ENCODE measurements at regions not wholly inside any gene's neighbourhood (a gene's known extent, or its start where the extent isn't known, plus 50 kb on each side); places are given as distances from the start of the nearest gene placed in this dataset.

DNA sequence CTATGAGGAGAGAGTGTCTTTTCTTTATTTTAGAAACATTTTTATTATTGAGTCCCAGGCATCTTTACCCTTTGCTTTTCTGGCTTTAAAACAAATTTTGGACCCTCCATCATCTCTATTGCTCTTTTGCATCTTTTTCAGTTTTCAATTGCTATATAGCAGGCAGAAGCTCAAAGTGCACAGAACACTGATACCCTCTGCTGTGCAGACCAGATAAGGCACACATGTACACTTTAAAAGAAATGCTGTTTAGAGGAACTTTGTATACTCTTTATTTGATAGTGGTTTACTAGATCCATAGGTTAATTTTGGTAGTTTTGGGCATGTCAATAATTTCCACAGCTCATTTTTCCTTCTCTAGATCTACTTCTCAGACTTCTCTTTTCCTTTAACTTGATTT, 324.2 kb downstream of the SH2D4B start:
- DNase-seq, result no peak

DNA sequence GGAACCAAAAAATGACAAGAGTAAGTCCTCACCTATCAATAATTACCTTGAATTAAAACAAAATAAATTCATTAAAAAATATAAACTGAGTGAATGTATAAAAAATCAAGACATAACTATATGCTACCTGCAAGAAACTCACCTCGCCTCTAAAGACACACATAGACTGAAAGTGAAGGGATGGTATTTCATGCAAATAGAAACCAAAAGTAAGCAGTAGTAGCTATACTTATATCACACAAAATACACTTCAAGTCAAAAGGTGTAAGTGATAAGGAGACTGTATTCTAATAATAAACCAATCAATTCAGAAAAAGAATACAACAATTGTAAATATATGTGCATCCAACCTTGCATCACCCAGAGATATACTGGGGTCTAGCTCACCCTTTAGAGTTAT, 332.6 kb downstream of the SH2D4B start:
- no peak for DNase-seq

DNA sequence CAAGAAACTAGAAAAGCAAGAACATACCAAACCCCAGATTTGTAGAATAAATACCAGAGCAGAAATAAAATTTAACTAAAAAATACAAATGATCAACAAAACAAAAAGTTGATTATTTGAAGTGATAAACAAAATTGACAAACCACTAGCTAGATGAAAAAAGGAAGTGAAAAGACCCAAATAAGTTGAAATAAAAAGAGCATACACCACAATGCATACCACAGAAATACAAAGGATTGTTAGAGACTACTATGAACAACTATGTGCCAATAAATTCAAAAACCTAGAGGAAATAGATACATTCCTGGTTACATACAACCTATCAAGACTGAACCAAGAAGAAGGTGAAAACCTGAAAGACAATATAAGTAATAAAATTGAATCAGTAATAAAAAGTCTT, 333.4 kb downstream of the SH2D4B start:
- no peak for DNase-seq

DNA sequence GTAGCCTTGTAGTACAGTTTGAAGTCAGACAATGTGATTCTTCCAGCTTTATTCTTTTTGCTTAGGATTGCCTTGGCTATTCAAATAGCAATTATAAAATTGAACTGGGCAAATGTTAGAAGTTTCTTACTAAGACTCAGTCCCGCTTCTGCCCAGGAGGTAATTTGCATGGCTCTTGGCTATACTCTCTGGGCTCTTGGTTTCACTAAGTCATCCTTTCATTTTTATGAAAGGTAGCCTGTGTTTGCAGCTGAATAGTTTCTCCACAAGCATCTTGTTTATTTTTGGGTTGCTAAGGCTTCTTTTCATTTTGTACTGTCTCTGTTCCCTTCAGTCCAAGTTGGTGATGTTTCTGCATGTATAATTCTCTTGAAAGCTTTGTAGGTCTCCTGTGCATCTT, 340.6 kb downstream of the SH2D4B start:
- DNase-seq, result no peak

DNA sequence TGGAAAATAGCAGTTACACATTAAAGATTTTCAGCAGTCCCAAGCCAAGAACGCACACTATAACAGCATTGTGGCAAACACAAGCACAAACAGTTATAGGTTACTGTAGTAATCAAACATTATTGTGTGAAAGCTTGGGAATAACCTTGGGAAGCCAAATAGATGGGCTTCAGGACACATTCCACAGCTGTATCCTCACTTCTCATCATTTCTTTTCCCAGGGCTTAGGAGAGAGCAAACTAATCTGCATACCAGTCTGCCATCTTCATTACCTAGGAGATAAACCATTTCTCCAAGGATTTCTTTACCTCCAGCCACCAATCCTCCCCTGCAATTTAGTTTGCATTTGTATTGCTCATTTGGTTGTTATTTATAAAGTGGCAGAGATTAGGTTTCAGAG, 352.4 kb downstream of the SH2D4B start:
- DNase-seq, result no peak

DNA sequence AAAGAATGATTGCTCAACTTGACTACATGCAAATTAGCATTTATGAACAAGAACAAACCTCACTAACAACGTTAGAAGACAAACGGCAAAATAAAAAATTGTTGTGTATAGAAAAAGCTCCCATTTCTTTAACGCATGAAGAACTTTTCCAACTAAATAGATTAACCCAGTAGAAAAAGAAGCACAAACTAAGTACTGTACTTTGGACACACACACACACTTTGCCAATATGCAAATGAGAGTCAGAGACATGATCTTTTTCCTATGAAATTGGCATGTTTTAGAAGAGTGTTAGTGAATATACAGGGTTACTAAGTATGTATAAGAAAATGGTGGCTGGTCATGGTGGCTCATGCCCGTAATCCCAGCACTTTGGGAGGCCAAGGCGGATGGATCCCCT, 355.6 kb downstream of the SH2D4B start:
- DNase-seq, result no peak

DNA sequence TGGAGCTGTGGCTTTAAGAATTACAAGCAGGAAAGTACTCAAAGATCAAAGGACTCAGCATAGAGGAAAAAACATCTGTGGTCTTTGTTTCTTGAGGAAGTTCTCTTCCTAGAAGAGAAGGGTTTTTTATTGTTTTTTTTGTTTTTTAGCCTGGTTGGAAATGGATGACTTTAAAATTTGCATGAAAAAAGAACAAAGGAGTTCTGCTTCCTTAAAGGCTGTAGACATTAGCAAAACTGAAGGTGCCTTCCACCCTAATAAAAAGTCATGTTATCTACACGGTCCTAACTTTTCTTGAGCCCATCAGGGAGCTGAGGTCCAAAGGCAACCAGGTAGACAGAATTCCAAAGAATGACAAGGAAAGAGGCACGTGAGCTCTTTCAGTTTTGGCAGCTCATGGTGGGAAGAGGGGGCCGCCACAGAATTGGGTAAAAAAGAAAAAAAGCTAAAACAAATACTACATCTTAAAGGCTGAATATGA, 356.6 kb downstream of the SH2D4B start:
- no peak for DNase-seq

DNA sequence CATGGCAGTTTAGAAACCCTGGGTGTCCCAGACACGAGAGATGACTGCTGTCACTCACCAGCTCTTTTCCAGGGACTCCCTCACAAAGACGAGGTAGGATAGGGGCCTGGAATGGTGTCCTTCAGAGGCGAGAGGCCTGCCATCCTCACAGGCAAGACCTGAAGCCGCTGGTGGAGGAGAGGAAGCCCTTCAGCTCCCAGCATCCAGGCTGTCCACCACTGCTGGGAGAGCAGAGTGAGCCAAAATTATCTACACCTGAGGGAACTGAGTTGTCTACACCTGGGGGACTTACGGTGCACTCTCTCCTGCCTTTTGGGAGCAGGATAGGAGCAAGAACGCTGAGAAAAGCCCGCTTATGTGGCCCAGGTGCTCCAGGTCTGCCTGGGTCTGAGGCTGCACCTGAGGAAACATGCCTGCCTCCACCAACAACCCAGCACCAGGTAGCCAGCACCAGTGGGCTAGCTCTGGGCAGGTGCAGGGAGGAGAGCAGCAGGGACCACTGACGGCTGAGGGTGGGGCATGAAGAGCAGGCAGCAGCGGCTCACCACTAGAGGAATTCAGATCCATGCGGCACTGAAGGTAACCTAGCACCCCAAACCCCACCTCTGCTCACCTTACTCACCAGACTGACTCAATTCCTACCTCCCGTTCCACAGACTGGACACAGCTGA, 357.2 kb downstream of the SH2D4B start:
- no peak for DNase-seq

DNA sequence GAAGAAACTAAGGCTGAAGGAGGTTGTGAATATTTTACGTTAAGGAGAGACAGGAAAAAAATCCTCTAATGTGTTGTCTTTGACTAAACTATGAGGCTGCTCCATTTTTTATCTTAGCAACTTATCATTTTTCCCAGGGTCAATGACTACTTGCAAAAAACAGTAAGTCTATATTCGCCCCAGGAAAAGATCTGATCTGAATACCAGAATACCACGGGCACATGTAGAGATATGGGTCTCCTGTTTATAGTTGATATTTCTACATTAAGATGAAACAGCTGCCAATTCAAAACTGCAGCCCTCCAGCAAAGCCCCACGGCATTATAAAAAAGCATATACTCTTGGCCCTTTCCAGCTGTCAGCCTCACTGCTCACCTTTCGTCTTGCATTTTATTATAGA, 358.4 kb downstream of the SH2D4B start:
- DNase-seq, result no peak

DNA sequence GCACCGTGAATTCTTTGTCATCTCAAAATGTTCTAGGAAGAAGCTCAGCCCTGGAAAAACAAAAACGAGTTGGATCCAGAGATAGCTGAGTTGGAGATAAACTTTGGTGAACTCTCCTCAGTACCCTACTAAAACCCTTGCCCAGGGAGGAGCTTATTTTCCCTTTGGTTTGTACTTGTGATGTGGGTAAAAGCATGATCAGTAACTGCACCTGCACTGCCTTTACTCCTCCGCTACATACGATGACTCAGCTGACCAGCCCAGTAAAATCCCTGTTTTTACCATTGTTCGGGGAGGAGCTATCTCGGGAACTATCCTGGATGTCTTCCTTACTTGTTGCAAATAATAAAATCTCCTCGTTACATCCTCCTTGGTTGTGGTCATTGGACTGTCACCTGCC, 359.3 kb downstream of the SH2D4B start:
- no peak for DNase-seq

DNA sequence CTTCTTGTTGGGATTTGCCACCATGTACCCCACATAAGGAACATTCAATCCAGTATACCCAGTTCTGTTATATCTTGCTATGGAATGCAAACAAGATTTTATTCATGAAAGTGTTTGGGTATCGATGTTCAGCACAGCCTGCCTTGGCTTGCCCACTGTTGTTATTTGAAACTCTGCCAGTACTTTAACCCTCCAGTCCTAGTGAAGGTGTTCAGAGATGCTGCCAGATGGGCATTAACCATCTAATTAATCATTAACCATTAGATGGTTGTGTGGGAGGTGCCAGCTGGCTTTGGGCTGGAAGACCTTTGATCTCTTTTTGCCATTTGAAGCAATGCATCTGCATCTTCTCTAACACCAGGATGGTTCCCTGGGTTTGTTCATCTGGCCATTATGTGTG, 363.0 kb downstream of the SH2D4B start:
- DNase-seq, result no peak

DNA sequence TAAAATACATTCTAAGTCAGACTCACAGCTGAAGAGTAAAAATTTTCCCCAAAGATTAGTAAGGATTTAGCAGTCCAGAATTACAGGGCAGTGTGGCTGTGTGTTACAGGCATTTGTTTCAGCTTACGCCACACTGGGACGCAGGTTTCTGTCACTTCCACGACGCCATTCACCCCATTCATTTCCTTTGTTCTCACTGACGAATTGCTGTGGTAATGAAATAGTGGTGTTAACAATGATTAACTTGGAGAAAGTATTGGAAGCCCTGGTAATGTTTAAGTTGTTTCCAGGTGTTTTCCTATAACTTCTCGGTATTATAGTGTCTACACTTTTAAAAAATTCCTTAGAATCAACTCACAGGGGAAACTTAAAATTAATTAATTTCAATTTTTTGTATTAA, 370.9 kb downstream of the SH2D4B start:
- DNase-seq, result no peak

DNA sequence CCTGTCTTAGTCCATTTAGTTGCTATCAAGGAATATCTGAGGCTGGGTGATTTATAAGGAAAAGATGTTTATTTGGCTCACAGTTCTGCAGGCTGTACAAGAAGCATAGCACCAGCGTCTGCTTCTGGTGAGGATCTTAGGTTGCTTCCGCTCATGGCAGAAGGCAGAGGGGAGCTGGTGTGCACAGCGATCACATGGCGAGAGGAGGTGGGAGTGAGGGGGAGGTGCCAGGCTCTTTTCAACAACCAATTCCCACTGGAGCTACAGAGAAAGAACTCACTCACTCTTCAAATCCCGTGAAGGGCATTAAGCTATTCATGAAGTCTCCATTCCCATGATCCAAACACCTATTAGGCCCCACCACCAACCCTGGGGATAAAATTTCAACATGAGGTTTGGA, 371.6 kb downstream of the SH2D4B start:
- DNase-seq, result no peak

DNA sequence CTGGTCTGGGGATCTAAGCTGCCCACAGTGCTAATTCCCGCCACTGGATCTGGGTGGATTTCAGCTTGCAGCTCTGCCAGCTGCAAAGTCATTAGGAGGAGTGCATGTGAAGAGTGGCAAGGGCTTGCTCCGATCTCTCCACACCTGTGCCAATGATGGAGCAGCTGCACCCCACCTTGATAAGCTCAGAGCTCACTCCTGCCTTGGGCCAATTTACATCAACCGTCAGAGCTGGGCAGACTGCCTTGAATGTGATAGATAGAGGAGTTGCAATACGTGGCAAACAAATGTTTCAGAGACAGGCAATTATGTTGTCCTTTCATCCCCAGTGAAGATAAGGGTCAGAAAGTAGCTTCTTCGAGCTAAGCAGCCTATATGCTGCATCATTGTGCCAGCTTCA, 379.9 kb downstream of the SH2D4B start:
- DNase-seq, result no peak

DNA sequence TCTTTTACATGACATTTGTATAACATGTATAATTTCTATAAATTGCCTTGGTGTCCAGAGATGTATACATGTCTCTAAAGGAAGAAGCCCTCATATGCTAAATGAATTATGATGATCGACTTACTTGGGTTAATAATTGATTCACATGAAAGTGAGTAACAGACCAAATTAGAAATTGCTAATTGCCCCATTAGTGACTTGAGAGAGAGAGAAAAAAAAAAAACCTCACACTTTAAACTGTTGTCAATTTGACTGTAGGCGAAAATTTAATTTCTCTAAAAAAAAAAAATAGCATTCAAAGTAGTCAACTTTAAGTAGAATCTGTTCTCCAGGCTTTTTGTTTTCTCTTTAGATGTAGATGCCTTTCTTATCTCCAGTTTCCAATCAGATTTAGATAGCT, 383.3 kb downstream of the SH2D4B start:
- DNase-seq, result no peak

DNA sequence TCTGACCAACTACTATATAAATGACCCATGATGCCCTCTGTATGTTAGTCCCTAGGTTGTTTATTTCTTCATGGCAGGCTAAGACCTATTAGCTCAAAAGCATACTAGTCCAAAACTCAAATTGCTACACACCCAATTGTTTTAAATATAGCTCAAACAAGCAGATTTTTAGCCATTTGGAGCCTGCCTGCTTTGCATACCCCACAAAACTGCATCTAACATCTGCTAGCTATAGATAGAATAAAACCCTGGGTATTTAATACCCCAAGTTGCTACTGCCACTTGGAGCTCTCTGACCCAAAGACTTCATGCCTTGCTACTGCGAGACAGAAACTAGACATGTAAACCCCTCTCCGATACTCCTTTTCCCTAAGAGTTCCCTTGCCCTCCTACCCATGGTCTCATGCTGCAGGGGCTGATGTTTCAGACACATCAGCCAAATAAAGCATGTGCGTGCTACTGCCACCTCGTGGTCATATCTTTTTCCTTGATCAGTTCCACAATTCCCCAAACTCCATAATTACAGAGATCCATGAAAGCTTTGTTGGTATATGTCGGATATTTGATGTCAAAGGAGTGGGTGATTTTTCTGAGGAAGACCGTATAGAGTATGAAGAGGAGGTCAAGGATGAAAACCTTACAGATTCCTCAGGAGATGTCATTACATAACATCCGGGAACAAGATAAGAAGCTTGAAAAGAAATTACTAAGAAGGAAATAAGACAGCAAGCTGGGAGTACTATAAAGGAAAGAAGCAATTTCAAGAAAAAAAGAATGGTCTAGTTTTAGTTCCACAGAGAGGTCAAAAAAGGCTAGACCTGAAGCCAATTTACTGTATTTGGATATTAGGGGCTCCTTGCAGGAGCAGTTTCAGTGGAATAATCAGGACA, 386.6 kb downstream of the SH2D4B start:
- DNase-seq, result no peak

DNA sequence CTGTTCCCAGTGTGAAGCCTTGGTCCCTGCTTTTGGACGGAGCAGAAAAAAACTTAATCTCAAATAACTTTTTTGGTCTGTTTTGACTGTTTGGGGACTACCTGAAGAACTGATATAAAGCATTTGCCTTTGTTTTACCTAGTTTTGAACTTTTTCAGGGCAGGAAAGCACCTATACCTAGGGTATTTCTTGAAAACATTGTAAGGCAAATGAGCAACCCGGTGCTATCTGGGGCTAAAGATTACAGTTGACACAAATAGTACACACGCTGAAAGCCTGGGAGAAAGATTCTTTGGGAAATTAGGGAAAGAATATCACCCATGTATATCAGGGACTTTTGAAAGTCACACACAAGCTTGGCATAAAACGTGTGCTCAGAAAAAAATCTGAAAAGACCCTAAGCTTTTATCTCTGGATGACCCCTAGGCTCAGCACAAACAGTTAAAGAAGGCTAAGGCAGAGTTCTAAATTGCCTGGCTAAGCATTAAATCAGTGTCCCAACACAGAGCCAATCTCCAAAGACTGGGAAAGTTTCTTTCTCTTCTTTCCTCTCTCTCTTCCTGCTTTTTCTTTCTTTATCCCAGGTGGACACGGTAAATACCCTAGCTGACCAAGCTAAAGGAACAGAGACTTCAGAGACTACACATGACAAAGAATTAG, 389.8 kb downstream of the SH2D4B start:
- DNase-seq, result no peak

DNA sequence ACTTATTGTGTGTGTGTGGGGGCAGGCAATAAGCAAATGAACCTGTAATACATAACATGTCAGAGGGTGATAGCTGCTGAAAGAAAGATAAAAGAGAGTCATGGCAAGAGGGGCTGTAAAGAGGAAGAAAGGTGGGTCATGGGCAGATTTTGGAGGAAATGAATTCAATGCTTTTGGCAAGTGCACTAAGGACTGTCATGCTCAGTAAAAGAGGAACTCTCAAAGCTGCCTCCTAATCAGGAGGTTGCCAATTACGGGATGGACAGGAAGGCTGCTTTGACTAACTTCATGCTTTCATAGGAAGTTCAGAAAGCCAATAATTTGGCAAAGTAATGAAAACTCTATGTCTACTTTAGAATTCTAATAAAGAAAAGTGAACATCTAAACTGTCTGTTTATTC, 401.2 kb downstream of the SH2D4B start:
- no peak for DNase-seq

DNA sequence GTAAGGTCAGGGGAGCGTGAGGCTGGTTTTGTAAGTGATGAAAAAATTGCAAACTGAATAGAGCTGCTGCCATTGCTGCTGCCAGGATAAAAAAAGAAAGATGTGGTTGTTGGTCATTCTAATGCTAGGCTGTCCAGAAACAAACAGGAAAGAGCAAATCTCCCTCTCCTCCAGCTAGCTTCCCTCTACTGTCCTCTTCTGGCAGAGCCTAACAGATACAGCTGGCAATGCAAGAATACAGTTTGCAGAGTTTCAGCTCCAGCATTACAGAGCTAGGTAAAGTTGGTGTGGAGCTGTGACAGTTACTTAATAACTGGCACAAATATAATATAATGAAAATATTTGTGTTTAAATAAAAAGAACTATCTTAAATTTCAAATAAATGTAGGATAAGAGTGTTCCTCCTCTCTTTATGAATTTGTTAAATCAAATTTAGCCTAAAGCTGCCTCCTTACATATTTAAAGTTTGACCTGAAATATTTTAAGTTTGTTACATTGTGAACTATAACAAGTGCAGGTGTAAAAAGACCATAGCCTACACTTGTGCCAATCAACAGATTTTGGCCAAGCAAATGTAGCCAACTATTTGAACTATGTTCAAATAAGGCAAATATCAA, 407.7 kb downstream of the SH2D4B start:
- no peak for DNase-seq

DNA sequence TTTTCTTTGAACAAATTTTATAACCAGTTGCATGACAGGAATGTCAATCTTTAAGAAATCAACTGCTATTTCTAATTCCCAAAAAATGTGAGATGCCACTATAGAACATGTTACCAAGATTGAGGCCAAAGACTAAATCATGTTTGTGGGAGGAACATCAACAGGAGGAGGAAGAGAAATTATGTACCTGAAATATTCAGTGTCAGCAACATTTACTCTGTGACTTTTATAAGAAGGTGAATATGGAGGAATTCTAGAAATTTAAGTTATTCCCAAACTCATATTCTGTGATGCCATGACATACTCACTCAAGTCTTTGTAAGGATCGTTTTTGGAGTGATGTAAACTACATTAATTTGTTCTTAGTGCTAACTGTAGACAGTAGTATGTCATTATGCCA, 408.4 kb downstream of the SH2D4B start:
- DNase-seq, result no peak

DNA sequence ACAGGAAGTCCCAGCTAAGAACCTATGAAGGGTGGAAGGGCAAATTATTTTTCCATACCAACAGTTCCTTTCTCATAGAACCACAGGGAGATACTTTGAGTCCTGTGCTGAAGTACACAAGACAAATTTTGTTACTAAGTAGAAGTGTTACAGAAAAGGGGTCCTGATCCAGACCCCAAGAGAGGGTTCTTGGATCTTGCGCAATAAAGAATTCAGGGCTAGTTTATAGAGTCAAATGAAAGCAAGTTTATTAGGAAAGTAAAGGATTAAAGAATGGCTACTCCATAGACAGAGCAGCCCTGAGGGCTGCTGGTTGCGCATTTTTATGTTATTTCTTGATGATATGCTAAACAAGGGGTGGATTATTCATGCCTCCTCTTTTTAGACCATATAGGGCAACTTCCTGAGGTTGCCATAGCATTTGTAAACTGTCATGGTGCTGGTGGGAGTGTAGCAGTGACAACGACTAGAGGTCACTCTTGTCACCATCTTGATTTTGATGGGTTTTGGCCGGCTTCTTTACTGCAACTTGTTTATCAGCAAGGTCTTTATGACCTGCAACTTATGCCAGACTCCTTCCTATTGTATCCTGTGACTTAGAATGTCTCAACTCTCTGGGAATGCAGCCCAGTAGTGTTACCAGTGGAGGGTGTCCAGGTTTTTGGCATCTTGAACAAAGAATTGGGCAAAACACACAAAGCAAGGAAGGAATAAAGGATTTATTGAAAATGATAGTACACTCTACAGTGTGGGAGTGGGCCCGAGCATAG, 409.4 kb downstream of the SH2D4B start:
- DNase-seq, result no peak

DNA sequence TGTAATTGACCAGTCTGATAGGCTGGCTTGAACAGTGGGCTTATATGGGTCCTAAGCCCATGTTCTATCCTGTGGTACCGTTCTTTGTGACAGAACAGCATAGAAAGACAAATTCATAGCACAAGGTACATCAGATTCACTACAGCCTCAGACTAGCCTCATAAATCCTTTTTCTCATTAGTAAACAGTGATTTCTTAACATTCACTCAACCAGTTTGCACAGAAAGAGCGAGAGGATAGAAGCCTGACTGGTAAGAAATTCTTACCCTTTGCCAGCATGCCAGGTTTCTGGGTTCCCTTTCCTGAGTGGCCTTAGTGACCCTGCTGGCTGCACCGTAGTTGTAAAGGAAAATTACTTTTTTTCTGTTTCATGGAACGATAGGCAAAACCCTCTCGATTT, 412.1 kb downstream of the SH2D4B start:
- DNase-seq, result no peak

DNA sequence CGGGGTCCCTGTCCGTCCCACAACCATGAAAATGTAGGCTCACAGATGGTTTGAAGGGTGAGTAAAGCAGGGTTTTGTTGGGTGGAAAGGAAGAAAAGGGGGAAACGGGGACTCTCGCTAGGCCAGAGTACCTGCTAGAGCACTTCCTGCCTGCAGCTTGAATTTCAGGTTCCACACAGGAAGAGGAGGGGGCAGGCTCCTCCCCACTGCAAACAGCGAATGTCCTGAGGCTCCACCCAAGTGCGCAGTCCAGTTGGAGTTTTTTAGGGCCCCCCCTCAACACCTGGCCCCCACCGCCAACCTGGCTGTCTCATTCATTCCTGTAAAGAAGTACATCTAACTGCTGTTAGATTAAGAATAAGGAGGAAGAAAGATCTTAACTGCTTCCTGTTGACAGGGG, 414.7 kb downstream of the SH2D4B start:
- no peak for DNase-seq

Data from effector CD8-positive, alpha-beta T cell (primary cell).